ENCODE measurements at regions not wholly inside any gene's neighbourhood (a gene's known extent, or its start where the extent isn't known, plus 50 kb on each side); places are given as distances from the start of the nearest gene placed in this dataset.

DNA sequence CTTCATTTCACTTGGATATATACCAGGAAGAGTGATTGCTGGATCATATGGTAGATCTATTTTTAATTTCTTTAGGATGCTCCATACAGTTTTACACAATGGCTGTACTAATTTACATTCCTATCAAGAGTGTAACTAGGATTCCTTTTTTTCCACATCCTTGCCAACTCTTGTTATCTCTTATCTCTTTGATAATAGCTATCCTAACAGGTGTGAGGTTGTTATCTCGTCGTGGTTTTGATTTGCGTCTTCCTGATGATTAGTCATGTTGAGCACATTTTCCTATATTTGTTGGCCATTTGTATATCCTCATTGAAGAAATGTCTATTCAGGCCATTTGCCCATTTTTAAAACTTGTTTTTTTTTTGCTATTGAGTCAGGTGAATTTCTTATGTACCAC is 552.4 kb downstream of the RFPL4B start:
- DNase-seq (ENCODE audit: low spot score), result no peak
- Histone ChIP-seq H3K27me3 (ENCODE audit: control insufficient read depth in 4 of 4, insufficient read depth in 4 of 4, low read length in 3 of 4) (no peaks in the 10 kb centered on the region), H3K4me1 (ENCODE audit: control insufficient read depth in 4 of 4, insufficient read depth in 4 of 4, low read length in 3 of 4) (no peaks in the 10 kb centered on the region), H3K4me3 (ENCODE audit: low read depth in 1 of 3, low read length in 3 of 3) (no peak overlapping the region), H3K9ac (ENCODE audit: low read depth in 1 of 2, low read length in 2 of 2) (no peak overlapping the region), H3K9me3 (ENCODE audit: control insufficient read depth in 4 of 4, low read length in 3 of 4) (no peaks in the 10 kb centered on the region), H3K36me3 (ENCODE audit: control insufficient read depth in 4 of 4, insufficient read depth in 3 of 4, low read depth in 1 of 4, low read length in 3 of 4) (no peaks in the 10 kb centered on the region), H3K27ac (ENCODE audit: low read depth in 1 of 2, low read length in 2 of 2) (no peak overlapping the region)
- TF ChIP-seq FOXA1 (IDR thresholded peaks at IDR 0.05), result no peak
- WGBS, result 51% methylated on average over 3 of the region's 3 CpGs

DNA sequence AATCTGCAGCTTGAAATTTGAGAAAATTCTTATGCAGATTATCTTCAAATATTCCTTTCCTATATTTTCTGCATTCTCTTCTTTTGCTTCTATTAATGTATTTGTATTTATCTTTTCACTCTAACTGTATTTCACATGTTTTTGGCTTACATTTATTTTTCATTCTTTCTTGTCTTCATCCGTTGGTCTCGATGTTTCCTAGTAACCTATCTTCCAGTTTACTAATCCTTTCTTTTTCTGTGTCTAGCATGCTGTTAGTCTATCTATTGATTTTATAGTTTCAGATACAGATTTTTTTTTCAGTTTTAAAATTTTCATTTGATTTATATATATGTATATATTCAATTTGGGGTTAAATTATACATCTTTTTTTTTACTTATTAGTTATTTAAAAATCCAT is 556.2 kb downstream of the RFPL4B start:
- no peak overlapping the region for H3K27ac ChIP-seq (ENCODE audit: low read depth in 1 of 2, low read length in 2 of 2)
- no peak overlapping the region for H3K9ac ChIP-seq (ENCODE audit: low read depth in 1 of 2, low read length in 2 of 2)
- WGBS, result 97% methylated on average over 2 of the region's 2 CpGs
- TF ChIP-seq, protein P1, sequence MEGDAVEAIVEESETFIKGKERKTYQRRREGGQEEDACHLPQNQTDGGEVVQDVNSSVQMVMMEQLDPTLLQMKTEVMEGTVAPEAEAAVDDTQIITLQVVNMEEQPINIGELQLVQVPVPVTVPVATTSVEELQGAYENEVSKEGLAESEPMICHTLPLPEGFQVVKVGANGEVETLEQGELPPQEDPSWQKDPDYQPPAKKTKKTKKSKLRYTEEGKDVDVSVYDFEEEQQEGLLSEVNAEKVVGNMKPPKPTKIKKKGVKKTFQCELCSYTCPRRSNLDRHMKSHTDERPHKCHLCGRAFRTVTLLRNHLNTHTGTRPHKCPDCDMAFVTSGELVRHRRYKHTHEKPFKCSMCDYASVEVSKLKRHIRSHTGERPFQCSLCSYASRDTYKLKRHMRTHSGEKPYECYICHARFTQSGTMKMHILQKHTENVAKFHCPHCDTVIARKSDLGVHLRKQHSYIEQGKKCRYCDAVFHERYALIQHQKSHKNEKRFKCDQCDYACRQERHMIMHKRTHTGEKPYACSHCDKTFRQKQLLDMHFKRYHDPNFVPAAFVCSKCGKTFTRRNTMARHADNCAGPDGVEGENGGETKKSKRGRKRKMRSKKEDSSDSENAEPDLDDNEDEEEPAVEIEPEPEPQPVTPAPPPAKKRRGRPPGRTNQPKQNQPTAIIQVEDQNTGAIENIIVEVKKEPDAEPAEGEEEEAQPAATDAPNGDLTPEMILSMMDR (IDR thresholded peaks at IDR 0.05; ENCODE audit: low read depth, low read length, missing input control), result no peak
- TF ChIP-seq YY1 (IDR thresholded peaks at IDR 0.05), result no peak
- TF ChIP-seq FOXA2 (IDR thresholded peaks at IDR 0.05), result no peak
- no peak for TF ChIP-seq SP1 (IDR thresholded peaks at IDR 0.05)
- no peak for TF ChIP-seq EGR1 (IDR thresholded peaks at IDR 0.05; ENCODE audit: low read depth in 2 of 2)
- TF ChIP-seq, protein P2, sequence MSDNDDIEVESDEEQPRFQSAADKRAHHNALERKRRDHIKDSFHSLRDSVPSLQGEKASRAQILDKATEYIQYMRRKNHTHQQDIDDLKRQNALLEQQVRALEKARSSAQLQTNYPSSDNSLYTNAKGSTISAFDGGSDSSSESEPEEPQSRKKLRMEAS (IDR thresholded peaks at IDR 0.05), result no peak
- no peak for TF ChIP-seq FOXA1 (IDR thresholded peaks at IDR 0.05)
- TF ChIP-seq GABPA (IDR thresholded peaks at IDR 0.05 in 1 of 2, conservative IDR thresholded peaks at IDR 0.05 in 1 of 2), result no peak
- TF ChIP-seq TAF1 (conservative IDR thresholded peaks at IDR 0.05), result no peak
- TF ChIP-seq HNF4A (conservative IDR thresholded peaks at IDR 0.05), result no peak
- TF ChIP-seq RAD21 (IDR thresholded peaks at IDR 0.05), result no peak
- TF ChIP-seq, protein P3, sequence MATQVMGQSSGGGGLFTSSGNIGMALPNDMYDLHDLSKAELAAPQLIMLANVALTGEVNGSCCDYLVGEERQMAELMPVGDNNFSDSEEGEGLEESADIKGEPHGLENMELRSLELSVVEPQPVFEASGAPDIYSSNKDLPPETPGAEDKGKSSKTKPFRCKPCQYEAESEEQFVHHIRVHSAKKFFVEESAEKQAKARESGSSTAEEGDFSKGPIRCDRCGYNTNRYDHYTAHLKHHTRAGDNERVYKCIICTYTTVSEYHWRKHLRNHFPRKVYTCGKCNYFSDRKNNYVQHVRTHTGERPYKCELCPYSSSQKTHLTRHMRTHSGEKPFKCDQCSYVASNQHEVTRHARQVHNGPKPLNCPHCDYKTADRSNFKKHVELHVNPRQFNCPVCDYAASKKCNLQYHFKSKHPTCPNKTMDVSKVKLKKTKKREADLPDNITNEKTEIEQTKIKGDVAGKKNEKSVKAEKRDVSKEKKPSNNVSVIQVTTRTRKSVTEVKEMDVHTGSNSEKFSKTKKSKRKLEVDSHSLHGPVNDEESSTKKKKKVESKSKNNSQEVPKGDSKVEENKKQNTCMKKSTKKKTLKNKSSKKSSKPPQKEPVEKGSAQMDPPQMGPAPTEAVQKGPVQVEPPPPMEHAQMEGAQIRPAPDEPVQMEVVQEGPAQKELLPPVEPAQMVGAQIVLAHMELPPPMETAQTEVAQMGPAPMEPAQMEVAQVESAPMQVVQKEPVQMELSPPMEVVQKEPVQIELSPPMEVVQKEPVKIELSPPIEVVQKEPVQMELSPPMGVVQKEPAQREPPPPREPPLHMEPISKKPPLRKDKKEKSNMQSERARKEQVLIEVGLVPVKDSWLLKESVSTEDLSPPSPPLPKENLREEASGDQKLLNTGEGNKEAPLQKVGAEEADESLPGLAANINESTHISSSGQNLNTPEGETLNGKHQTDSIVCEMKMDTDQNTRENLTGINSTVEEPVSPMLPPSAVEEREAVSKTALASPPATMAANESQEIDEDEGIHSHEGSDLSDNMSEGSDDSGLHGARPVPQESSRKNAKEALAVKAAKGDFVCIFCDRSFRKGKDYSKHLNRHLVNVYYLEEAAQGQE (IDR thresholded peaks at IDR 0.05), result no peak
- no peak for TF ChIP-seq RXRA (IDR thresholded peaks at IDR 0.05)
- TF ChIP-seq NR2F2 (IDR thresholded peaks at IDR 0.05), result no peak
- no peak for TF ChIP-seq JUND (IDR thresholded peaks at IDR 0.05)
- TF ChIP-seq, protein P4, sequence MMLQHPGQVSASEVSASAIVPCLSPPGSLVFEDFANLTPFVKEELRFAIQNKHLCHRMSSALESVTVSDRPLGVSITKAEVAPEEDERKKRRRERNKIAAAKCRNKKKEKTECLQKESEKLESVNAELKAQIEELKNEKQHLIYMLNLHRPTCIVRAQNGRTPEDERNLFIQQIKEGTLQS (IDR thresholded peaks at IDR 0.05), result no peak
- TF ChIP-seq, protein P5, sequence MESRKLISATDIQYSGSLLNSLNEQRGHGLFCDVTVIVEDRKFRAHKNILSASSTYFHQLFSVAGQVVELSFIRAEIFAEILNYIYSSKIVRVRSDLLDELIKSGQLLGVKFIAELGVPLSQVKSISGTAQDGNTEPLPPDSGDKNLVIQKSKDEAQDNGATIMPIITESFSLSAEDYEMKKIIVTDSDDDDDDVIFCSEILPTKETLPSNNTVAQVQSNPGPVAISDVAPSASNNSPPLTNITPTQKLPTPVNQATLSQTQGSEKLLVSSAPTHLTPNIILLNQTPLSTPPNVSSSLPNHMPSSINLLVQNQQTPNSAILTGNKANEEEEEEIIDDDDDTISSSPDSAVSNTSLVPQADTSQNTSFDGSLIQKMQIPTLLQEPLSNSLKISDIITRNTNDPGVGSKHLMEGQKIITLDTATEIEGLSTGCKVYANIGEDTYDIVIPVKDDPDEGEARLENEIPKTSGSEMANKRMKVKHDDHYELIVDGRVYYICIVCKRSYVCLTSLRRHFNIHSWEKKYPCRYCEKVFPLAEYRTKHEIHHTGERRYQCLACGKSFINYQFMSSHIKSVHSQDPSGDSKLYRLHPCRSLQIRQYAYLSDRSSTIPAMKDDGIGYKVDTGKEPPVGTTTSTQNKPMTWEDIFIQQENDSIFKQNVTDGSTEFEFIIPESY (IDR thresholded peaks at IDR 0.05), result no peak
- no peak for TF ChIP-seq HNF4G (IDR thresholded peaks at IDR 0.05)
- no peaks in the 10 kb centered on the region for H3K36me3 ChIP-seq (ENCODE audit: control insufficient read depth in 4 of 4, insufficient read depth in 3 of 4, low read depth in 1 of 4, low read length in 3 of 4)
- no peak for DNase-seq (ENCODE audit: low spot score)
- H3K4me1 ChIP-seq (ENCODE audit: control insufficient read depth in 4 of 4, insufficient read depth in 4 of 4, low read length in 3 of 4), result no peaks in the 10 kb centered on the region
- no peak overlapping the region for H3K4me3 ChIP-seq (ENCODE audit: low read depth in 1 of 3, low read length in 3 of 3)
- H3K27me3 ChIP-seq (ENCODE audit: control insufficient read depth in 4 of 4, insufficient read depth in 4 of 4, low read length in 3 of 4), result no peaks in the 10 kb centered on the region
- no peaks in the 10 kb centered on the region for H3K9me3 ChIP-seq (ENCODE audit: control insufficient read depth in 4 of 4, low read length in 3 of 4)
